HG03095 (cell line): ENCODE measurements at regions not wholly inside any gene's neighbourhood (a gene's known extent, or its start where the extent isn't known, plus 50 kb on each side); places are given as distances from the start of the nearest gene placed in this dataset.
"Not testable (repeated sequence)": the region's sequence is repeated elsewhere in the genome, so short reads cannot be mapped to it uniquely, and the experiment has no call there.

ENCODE experiments used
- ATAC-seq: cut with Tn5 transposase; IDR thresholded peaks from one replicate; pipeline ENCODE4 v1.9.1; 2021; ENCODE audit warnings: moderate library complexity; ENCODE audit not compliant: unreplicated experiment

DNA sequence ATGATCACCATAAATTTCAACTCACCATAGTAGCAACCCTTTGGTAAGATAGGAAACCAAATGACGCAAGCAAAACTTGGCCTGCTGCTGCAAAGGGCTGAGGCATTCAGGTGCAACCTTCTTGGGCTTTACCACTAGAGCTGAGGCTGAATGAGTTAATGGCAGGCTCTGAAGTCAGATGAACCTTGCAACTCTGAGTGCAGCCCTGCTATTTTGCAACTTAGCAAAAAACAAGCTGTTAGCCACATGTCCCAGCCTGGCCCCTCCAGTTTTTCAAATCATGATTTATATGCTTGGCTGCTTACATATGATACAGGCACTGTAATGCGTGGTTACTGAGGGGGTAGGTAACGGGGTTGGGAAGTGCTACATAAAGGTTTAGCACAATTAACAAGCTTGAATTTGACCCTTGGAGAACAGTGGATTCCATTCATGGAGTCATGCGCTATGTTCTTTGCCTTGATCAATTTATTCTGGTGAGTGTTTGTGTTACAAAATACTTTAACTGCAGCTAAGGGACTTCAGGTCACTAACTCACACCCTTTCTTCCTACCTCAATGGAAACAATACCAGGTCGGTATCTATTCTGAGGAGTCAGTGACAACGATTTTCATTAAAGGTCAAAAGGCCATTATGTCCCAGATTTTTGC, 80.5 kb upstream of the PPARGC1A start:
- no peak for ATAC-seq

GRCh38 chr4:23969635-23970145, 79.8 kb upstream of the PPARGC1A start:
- ATAC-seq, result no peak

- no peak for ATAC-seq
Observed at GRCh38 chr4:23967281-23967680, 77.4 kb upstream of the PPARGC1A start.

GRCh38 chr4:23966725-23967124, 76.9 kb upstream of the PPARGC1A start:
- ATAC-seq, result no peak

GRCh38 chr4:23962462-23962861, 72.6 kb upstream of the PPARGC1A start:
- ATAC-seq, result no peak

GRCh38 chr4:23961395-23961794, 71.5 kb upstream of the PPARGC1A start:
- ATAC-seq, result not testable (repeated sequence)

DNA sequence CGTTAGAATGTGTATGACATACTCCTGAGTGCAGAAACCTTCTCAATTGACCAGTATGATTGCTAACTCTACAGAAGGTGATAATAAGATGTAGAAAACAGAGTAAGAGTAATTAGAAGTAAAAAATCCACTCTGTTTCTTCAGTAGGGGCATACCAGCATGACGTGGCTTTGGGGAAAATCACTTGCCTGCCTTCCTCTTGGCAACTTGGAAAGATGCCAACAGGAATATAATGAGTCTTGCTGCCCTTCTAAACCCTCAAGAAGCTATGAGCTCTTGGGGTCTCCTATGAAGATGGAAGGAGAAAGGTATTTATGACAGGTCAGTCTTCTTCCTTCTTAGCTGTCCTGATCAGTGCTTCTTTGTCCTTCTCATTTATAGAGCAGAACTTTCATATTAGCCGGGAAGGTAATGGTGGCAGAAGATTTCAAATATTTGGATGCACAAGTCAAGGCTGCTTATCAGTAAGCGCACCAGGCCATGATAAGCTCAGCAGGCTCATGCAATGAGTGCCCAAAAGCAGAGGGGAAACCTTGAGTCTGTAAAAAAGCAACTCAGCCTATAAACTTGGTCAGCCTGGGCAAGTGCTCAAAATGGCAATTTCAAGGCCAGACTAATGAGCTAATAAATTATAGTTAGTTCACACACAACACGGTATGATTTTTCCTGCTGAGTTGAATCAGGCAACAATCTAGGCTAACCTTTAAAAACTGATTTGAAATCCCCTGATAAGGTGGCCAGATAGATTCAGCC, 69.7 kb upstream of the PPARGC1A start:
- no peak for ATAC-seq

DNA sequence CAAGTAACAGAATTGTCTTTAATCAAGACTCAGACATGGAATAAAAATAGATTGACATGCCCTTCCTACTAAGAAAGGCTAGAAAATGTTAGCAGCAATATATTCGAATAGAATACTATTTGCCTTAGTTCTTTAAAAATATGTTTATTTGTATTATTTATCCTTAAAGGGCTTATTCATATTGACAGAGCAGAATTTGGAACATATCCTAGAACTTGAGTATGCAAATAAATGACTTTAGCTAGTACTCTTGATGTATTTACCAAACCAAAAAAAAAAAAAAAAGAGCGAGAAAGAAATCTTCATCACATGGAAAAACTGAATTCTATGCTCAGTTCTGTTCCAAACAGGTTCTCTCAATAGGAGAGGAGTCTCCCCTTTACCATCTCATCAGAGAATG, 68.9 kb upstream of the PPARGC1A start:
- no peak for ATAC-seq

- ATAC-seq, result no peak
Observed at GRCh38 chr4:23957465-23957864, 67.6 kb upstream of the PPARGC1A start.

GRCh38 chr4:23956601-23957364, 66.9 kb upstream of the PPARGC1A start:
- ATAC-seq, result no peak

GRCh38 chr4:23952258-23952657, 62.4 kb upstream of the PPARGC1A start:
- no peak for ATAC-seq

- no peak for ATAC-seq
Observed at GRCh38 chr4:23947826-23948225, 58.0 kb upstream of the PPARGC1A start.

DNA sequence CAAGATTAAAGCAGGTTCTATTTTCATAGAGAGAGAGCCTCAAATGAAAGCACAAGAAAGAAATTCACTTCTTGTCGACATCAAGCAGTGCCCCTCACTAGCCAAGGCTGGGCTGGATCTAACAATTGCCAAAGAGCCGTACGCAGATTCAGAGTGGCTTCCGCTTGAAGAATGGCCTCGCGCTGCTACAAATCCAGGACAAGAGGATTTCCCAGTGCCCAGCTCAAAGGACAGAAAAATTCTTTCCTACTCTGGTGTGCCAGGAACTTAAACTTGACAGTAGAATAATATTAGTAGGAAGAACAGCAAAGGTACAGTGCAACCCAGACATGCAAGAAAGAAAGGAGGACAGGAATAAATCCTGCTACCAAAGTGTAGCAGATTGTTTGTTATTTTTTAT, 56.5 kb upstream of the PPARGC1A start:
- ATAC-seq, result no peak

DNA sequence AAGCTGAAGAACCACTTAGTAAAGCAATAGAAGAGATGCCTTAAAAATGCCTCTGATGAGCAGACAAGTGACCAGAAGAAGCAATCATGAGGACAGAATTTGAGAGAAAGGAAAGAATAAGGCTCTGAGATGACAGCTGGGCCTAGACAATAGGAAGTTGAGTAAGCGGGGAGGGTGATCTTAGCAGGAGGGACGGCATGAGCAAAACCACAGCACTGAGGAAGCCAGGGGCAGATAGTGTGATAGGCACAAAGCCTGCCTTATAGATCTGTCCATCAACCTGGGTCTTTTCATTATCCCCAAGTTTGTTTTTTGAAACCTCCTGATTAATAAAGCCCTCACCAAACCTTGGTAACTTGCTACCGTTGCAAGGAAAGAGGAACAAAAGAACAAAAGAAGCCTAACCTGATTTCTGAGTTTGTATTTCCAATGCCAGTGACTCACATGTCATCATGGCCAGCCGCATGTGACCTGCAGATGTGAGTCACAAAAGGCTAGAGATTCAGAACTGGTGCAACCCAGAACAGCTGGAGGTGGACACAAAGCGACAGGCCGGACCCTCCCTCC, 55.7 kb upstream of the PPARGC1A start:
- no peak for ATAC-seq

DNA sequence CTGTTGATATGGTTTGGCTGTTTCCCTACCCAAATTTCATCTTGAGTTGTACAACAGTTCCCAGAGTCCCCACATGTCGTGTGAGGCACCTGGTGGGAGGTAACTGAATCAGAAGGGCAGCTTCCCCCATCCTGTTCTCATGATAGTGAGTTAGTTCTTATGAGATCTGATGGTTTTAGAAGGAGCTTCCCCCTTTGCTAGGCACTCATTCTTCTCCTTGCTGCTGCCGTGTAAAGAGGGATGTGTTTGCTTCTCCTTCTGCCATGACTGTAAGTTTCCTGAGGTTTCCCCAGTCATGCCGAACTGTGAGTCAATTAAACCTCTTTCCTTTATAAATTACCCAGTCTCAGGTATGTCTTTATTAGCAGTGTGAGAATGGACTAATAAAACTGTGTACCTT, 54.7 kb upstream of the PPARGC1A start:
- ATAC-seq, result not testable (repeated sequence)

DNA sequence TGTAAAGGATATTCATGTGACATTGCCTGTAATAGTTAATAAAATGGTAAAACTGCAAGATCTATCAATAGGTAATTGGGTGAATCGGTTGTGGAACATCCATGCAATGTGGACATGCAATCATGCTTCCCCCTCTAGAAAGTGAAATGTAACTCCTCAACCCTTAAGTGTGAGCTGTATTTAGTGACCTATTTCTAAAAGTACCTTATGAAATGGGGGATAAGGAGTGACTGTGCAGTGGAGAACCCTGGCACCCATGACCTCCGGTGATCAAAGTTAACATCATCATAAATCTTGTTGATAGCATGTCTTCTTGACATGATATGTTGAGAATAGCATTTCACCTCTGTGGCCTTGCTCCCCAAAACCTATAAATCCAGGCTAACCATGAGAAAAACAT, 53.6 kb upstream of the PPARGC1A start:
- no peak for ATAC-seq

DNA sequence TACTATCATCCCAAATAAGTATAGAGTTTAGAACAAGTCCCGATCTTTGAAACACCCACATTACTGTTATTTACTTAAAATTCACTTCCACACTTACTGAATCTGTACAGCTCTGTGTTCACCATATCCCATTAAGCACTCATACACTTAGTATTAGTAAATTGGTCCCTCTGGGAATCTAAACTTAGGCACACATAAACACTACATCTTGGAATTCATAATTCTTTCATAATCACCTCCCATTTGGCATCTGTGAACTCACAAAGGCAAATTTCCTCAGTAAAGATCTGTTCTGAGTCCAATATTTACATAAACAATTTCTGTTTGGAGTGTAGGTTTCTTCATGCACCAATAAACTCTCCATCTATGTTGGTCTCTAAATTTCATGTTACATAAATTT, 52.6 kb upstream of the PPARGC1A start:
- no peak for ATAC-seq
